ENCODE measurements at regions not wholly inside any gene's neighbourhood (a gene's known extent, or its start where the extent isn't known, plus 50 kb on each side); places are given as distances from the start of the nearest gene placed in this dataset.

GRCh38 chr4:186003746-186004145 is 65.2 kb upstream of the TLR3 start:
- no peak for TF ChIP-seq CTCF (IDR thresholded peaks at IDR 0.05; ENCODE audit: low read depth, low read length)
- no peak for TF ChIP-seq MAX (IDR thresholded peaks at IDR 0.05; ENCODE audit: low read depth, low read length)
- TF ChIP-seq POLR2A (IDR thresholded peaks at IDR 0.05; ENCODE audit: extremely low read depth, insufficient read length): no peak

All from NB4 (cell line).